NCI-H2081 treated with DMSO at 0.1 percent for 48 hours (cell line): ENCODE measurements at regions not wholly inside any gene's neighbourhood (a gene's known extent, or its start where the extent isn't known, plus 50 kb on each side); places are given as distances from the start of the nearest gene placed in this dataset.

Source experiments
- DNase-seq: peaks from one replicate; lab custom pipeline; 2025; lab: John Stamatoyannopoulos, UW

DNA sequence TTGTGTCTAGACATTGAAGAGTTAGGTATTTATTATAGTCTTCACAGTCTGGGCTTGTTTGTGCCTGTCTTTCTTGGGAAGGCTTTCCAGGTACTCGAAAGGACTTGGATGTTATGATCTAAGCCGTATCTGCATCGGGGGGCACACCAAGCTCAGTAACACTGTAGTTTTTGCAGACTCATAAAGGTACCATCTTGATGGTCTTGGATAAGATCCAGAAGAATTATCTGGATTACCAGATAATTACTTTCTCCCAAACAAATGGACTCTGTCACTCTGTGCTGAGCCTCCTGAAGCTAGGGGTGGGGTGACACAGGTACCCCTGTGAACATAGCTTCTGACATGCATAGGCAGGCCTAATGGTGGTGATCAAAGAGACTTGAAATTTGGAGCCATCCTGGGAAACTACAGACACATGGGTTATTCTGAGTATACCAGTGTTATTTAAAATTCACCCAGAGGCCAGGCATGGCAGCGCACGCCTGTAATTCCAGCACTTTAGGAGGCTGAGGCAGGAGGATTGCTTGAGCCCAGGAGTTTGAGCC lies 238.6 kb upstream of the TPM1 start:
- no peak for DNase-seq

DNA sequence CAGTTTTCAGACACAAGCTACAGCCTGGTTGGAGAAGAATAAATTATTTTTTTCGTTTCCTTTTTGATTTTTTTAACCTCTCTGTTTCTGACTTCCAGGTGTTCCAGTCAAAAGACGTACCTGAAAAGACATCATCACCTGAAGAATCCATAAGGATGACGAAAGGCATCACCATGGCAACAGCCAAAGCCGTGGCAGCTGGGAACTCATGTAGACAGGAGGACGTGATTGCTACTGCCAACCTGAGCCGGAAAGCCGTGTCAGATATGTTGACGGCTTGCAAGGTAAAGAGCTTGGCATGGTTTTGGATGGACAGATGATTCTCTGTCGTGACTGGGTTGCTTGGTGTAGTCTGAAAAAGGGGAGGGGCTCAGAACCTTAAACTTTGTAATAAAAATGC lies 237.0 kb upstream of the TPM1 start:
- no peak for DNase-seq

DNA sequence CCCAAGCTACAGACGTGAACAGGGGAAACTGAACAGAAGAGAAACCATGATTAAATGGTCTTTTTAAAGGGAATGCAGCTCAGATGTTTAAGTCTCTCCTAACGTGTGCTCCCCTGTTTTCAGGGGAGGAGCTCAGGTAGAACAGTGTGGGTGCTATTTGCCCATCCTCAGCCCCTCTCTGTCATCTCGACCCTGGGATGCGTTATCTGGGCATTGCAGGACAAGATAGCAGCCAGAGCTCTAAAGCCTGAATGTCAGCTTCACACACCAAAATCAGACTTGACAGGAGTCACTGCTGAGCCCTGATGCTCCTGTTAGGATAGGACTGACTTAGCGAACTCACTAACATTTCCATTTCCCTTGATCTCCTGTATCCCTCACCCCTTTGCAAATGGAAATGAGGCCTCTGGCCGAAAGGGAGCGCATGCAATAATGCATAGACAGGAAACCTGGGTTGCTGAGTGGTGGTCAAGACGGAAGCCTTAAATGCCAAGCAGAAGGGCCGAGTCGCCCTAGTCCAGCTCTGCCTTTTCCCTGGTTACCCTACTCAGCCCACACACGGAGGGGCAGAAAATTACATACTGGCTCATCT lies 234.9 kb upstream of the TPM1 start:
- no peak for DNase-seq

DNA sequence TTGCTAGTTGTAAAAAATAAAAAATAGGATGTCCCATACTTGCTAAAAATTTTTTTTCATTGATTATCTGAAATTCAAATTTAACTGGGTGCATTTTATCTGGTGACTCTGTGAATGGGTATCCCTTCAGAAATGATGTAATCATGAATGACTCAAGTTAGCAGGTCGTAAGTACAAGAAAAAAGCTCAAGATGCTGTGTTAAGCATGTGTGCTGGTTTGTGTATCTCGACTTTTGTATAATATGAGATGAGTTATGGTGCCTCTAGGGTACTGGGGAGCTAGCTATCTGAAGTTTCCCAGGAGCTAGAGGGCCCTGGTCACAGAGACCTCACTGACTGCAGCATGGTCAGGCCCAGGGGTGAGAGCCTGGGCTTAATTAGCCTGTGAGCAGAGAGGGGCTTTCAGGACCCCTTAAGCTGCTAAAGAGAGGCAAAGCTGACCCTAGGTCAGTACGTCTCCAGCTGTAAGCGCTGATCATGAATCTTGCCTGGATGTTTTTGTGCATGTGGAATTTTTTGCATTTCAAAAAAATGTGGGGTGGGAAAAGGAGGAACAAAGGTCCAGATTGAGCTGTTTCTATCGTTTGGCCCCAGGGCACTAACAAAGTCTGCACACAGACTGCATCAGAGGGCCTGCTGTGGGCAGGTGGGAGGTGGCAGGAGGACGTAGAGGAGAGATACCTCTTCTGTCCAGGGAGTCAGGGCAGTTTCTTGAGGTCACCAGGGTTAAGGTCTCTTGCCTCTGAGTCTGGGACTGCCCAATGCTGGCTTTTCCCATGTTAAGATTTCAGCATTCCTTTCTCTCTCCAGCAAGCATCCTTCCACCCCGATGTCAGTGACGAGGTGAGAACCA lies 233.2 kb upstream of the TPM1 start:
- DNase-seq: no peak

DNA sequence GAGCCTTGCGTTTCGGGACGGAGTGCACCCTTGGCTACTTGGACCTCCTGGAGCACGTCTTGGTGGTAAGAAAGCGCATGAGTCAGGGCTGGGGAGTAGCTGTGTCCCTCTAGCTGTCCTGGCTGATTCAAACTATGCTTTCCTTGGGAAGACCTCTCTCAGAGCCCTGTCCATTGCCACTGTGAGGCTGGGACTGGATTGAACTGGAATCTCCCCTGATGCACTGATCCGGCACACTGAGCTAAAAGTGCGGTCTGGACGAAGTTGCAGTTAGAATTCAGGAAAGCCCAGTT lies 232.6 kb upstream of the TPM1 start:
- DNase-seq: no peak

DNA sequence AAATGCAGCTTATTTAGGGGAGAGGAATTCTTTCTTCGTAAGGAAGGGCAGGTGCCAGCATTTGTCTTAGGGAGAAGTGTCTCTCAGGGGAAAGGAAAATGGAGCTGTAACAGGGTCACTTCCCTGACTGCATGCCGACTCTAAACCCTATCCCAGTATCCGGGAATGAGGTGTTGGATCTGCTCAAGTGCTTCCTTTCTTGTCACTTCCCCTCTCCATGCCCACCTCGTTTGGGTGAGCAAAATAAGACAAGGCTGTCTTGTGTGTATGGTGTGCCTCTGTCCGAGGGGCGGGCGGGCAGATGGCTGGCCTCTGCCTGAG lies 230.1 kb upstream of the TPM1 start:
- no peak for DNase-seq

DNA sequence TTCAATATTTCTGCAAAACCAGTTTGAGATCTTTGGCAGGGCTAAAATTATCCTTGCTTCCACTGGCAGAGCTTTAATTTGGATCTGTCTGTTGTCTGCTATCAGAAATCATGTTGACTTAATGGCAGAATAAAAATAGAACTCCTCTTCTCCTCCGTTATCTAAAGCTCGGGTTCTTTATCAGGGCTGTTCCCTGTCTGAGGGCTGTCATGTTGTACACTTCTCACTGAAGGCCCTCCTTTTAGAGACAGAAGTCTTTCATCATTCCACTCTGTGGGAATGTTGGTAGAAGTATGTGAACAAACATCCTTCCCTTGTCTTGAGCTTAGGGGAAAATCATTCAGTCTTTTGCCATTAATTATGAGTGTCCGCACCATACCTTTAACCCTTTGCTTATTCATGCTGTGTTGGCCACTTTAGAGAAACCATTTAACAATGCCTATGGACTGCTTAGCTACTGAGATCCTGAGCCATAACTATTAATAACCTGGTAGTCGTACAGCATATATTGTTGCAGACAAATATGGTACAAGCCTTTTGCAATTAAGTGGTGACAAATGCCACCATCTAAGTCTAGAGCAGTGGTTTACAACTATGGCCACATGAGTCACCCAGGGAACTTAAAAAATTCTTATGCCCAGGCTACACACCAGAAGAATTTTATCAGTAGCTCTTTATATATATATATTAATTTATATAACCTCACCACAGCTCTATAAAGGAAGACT lies 226.0 kb upstream of the TPM1 start:
- DNase-seq: no peak

DNA sequence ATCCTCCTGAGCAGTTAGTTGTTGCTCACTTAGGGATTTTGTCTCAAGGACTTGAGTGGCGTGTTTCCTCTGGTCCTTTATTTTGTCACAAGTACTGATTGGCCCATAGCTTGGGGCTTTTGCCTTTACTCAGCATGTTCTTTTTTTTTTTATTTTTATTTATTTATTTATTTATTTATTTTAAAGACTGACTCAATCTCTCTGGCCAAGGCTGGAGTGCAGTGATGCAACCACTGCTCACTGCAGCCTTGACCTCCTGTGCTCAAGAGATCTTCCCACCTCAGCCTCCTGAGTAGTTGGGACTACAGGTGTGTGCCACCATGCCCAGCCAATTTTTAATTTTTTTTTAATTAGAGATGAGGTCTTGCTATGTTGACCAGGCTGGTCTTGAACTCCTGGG lies 223.9 kb upstream of the TPM1 start:
- no peak for DNase-seq

DNA sequence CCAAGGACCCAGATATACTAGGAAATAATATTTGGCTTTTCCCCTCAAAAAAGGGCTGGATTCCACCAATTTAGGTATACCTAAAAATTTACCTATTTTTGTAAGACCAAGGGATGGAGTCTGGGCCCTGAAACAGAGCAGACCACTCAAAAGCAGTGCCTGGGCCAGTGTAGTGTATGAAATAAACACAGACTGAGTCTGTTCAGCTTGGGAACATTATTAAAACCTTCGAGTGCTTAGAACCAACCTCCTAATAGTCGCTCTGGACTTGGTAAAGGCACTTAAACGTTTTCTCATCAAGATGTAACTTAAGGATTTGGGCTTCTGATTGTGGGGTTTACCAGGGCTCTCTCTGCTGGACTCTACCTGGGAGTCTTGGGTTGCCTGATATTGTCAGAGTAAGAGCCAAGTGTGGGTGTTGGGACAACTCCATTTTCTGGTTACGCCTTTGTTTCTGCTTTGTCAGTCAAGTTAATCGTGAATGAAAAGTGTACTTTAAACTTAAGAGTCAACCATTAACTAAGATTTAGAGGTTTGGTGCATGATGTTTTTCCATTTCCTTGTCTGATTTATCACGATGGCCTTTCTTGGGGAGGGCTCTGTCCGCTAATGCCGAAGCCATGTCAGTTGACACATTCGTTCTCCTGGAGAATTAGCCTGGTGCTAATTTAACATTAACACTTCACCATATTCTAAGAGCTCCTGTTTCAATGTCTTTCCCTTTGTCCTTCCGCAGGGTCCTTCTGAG lies 221.0 kb upstream of the TPM1 start:
- no peak for DNase-seq

DNA sequence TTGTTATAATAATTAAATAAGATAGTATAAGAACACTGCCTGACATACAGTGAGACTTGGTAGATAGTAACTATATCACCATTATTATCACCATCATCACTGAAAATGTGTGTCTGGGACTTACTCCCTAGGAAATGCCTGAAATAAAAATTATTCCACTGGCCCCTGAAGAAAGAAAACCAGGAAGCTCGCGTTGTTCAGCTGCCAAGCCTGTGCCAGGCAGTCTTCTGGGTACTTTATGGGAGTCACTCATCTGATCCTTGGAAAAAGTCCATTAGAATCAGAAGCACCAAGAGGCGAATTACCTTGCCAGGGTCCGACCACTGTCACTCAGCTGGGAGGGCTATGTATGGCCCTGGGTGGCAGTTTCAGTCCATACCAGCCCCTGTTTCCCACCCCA lies 220.3 kb upstream of the TPM1 start:
- DNase-seq: no peak

DNA sequence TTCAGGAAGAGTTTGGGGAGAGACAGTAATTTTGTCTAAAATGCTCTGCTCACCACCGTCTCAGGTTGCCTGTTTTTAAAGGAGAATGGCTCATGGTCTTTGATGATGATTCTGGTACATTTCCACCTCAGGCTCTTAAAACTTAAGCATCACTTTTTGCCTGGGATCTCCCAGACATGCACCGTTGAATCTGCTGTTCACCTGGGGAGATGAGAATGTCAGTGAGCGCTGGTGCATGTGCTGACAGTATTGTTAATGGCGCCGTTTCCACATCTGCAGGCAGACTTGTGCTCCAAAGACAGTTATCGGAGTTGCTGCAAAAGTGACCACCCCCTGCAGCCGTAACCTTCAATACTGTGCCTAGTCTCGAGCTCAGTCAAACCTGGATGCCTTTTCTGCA lies 219.0 kb upstream of the TPM1 start:
- no peak for DNase-seq

DNA sequence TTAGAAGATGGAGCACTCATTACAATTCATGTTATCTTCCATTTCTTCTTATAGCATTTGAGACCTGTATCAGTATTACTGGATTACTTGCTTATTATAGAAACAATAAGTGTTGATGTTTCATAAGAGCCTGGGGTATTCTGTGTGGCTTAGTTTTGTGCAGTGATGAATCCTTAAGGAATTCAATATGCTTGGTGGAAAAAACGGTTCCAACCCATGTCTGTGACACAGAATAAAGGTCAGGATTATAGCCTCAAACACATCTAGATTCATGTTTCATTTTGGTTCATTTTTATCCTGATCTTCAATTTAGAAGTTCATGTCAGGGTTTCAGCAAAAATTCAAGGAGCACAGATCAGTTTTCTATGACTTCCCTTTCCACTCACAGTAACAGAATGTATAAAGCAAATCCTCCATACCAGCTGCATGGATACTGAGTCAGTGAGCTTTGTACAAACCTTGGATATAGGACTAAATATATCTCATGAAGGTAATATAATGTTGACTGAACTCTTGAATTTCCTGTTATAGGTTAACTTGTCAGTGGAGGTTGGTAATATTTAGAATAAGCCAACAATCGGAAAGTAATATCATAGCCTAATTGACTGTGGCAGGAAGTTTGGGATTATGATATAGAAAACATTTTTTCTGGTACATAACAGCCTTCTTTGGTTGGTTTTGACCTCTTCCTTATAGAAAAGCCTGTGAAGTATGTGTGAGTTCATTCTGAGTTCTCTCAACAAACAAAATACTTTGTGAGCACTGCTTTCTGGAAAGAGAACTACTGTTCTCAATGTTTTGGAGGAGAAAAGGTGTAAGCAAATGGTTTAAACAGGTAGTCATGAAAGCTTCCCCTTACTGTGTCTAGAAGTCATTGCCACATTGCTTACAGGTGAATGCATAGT lies 218.2 kb upstream of the TPM1 start:
- no peak for DNase-seq

DNA sequence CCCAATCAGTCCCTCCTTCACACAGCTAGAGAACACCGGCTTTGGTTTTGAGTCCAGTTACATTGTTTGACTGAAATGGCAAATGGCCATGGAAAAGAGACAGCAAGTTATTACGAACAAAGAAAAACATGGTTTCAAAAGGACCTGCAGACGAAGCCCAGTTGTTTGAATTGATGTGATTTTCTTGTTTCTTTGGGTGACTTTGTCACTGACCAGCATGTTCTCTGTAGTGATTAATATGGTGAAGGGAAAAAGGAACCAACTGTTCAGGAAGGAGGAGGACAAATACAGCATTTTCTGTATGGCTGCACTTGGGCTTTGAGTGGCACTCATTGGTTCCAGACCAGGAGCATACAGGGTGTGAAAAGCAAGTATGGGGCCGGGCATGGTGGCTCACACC lies 217.4 kb upstream of the TPM1 start:
- no peak for DNase-seq

DNA sequence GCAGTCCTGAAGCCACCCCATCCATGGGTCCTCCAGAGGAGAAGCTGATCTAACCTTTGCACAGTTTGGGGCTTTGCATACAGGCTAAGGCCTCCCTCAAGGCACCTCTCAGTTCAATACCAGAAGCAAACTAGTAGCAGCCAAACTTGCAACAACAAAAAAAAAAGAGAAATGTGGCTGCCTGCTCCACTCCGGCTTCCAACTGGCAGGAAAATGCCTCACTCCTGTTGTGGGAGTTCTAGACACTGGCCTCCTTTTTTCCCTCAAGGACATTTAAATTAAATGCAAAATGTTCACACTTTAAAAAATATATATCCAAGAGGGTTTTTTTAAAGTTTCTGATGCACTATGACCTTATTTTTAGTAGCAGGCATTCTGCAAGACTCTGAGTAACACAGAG lies 216.0 kb upstream of the TPM1 start:
- no peak for DNase-seq

DNA sequence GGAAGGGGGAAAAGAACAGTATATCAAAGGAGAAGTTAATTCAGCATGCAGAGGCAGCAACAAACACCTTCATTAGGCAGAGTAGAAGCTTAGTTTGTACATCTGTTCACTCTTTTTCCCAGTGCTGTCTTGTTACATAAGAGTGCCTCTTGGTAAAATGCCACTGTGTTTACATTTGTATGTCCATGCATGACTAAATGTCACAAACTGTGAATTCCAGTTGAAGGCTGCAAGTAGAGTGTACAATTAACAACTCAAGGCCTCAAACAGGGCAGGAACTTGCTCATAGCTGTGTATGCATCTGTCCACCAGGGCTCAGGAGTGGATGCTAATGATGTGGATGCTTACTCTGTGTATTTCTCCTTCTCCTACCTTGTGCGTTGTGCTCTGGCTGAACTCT lies 214.2 kb upstream of the TPM1 start:
- no peak for DNase-seq

DNA sequence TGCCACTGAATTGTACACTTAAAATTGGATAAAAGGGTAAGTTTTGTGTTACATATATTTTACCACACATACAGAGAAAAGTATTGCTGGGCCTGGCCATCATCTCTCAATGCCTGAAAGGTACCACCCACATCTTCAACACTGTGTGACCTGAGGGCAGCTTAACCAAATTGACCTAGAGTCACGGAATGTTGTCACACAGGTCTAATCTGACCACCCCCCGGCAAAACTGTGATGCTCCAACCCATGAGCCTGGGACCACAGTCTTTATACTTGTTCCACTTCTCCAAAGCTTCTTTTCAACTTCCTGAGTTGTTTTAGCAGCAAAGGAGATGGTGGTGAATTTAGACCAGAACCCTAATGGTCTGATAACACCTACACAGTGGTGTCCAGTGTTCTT lies 210.3 kb upstream of the TPM1 start:
- no peak for DNase-seq

DNA sequence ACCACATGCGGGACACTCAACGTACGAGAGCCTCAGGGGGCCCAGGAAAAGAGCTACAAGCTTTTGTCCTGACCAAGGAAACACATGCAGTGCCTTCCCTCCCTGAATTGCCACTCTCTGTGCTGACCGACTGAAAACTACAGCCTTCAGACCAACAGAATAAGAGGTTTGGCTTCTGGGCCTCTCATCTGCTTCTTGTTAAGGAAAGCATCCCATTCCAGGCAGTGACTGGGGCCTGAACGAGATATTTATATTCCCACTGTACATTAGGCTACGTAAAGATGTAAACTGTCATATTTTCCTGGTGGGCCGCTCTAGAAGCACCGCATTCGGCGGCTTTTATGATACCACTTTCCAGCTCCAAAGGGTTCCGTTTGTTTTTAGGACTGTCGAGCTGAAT lies 208.9 kb upstream of the TPM1 start:
- no peak for DNase-seq

DNA sequence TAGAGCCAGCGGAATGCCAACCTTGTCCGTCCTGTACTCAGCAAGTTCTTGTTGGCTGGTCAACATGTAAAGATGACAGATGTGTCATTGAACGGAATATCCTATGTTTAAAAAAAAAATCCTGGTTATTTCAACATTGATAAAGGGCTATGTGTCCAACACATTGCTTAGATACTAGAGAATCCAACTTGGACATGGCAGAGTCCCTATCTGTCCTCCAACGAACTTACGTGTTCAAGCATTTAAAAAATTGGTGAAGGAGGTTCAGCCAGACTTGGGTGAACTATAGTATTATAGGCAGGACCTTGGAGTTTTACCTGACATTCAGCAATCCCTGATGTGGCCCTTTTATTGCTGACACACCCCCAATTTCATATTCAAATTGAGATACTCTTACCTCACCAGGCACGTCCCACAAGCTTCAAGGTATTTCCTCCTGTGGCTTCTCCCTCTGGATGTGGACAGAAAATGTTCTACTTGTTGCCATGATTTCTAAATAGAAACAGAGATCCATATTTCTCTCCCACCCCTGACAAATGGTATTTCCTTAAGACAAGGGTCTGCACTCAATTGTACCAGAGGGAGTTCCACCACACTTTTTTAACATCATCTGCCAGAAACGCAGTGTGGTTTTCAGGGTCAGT lies 207.7 kb upstream of the TPM1 start:
- no peak for DNase-seq

DNA sequence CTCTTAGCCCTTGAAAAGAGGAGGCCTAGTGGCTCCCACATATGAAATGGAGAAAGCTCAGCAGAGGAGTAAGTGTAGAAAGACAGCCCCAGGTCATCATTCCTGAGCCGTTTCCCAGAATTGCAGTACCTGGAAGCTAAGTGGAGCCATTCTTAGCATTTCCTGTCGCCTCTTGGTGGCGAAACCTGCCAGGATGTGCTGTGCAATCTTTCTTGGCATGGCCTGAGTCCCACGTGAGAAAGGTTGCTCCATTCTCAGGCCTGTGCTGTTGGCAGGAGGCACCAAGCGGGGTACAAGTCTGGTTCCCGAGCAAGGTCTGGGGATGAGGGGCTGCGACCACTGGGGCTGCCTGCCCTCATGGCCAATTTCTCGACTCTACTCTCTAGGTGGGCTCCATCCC lies 207.2 kb upstream of the TPM1 start:
- DNase-seq: no peak

DNA sequence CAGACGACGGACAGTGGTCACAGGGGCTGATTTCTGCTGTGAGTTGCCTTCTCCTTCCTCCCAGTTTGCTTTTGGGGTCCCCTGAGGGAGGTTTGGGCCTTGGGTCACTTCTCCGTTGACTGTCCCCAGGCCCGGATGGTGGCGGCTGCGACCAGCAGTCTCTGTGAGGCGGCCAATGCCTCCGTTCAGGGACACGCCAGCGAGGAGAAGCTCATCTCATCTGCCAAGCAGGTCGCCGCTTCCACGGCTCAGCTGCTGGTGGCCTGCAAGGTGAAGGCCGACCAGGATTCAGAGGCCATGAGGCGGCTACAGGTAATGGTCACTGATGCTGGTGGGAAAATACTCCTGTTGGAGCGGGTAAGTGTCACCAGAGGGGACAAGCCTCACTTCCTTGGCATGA lies 206.8 kb upstream of the TPM1 start:
- DNase-seq: no peak
